ENCODE measurements at regions not wholly inside any gene's neighbourhood (a gene's known extent, or its start where the extent isn't known, plus 50 kb on each side); places are given as distances from the start of the nearest gene placed in this dataset.
"Not testable (repeated sequence)": the region's sequence is repeated elsewhere in the genome, so short reads cannot be mapped to it uniquely, and the experiment has no call there.

- Histone ChIP-seq H3K27me3 (ENCODE audit: control insufficient read depth, insufficient read depth, low read length) (no peaks in the 10 kb centered on the region), H3K36me3 (ENCODE audit: control insufficient read depth, insufficient read depth, low read length) (peaks cover 3% of the 10 kb centered on the region), H3K4me1 (ENCODE audit: control insufficient read depth, insufficient read depth, low read length) (no peaks in the 10 kb centered on the region), H3K9me3 (ENCODE audit: control insufficient read depth, insufficient read depth, low read length) (no peaks in the 10 kb centered on the region), H3K4me3 (ENCODE audit: low read depth, low read length) (no peak overlapping the region), H3K27ac (ENCODE audit: low read depth, low read length) (peak overlapping the region; percentile 47)
- no peak for DNase-seq (ENCODE audit: low read depth in 4 of 6, low spot score in 6 of 6)
- no CpG with 5 or more reads among the region's 2 CpGs for WGBS (ENCODE audit: insufficient coverage)
These were observed 269.9 kb upstream of the MKLN1 start for GRCh38 chr7:131057794-131058070.

GRCh38 chr7:131058561-131059288, 269.0 kb upstream of the MKLN1 start:
- H3K27ac ChIP-seq (ENCODE audit: low read depth, low read length); H3K27me3 ChIP-seq (ENCODE audit: control insufficient read depth, insufficient read depth, low read length); H3K4me3 ChIP-seq (ENCODE audit: low read depth, low read length); H3K4me1 ChIP-seq (ENCODE audit: control insufficient read depth, insufficient read depth, low read length); H3K9me3 ChIP-seq (ENCODE audit: control insufficient read depth, insufficient read depth, low read length); H3K36me3 ChIP-seq (ENCODE audit: control insufficient read depth, insufficient read depth, low read length); DNase-seq (ENCODE audit: low read depth in 4 of 6, low spot score in 6 of 6): not testable (repeated sequence)
- WGBS (ENCODE audit: insufficient coverage), result 98% methylated on average over 35 of the region's 36 CpGs

GRCh38 chr7:131059401-131059800, 268.3 kb upstream of the MKLN1 start:
- not testable (repeated sequence) for H3K27me3 ChIP-seq (ENCODE audit: control insufficient read depth, insufficient read depth, low read length); H3K27ac ChIP-seq (ENCODE audit: low read depth, low read length); H3K9me3 ChIP-seq (ENCODE audit: control insufficient read depth, insufficient read depth, low read length); DNase-seq (ENCODE audit: low read depth in 4 of 6, low spot score in 6 of 6); H3K36me3 ChIP-seq (ENCODE audit: control insufficient read depth, insufficient read depth, low read length); H3K4me3 ChIP-seq (ENCODE audit: low read depth, low read length); H3K4me1 ChIP-seq (ENCODE audit: control insufficient read depth, insufficient read depth, low read length)
- 100% methylated on average over 1 of the region's 4 CpGs for WGBS (ENCODE audit: insufficient coverage)

GRCh38 chr7:131061158-131061557, 266.5 kb upstream of the MKLN1 start:
- WGBS (ENCODE audit: insufficient coverage), result 100% methylated on average over 3 of the region's 5 CpGs

GRCh38 chr7:131061818-131062217, 265.9 kb upstream of the MKLN1 start:
- no peak overlapping the region for H3K27ac ChIP-seq (ENCODE audit: low read depth, low read length)
- no peaks in the 10 kb centered on the region for H3K4me1 ChIP-seq (ENCODE audit: control insufficient read depth, insufficient read depth, low read length)
- no peak for DNase-seq (ENCODE audit: low read depth in 4 of 6, low spot score in 6 of 6)
- no peaks in the 10 kb centered on the region for H3K9me3 ChIP-seq (ENCODE audit: control insufficient read depth, insufficient read depth, low read length)
- H3K36me3 ChIP-seq (ENCODE audit: control insufficient read depth, insufficient read depth, low read length), result peaks cover 3% of the 10 kb centered on the region
- no peaks in the 10 kb centered on the region for H3K27me3 ChIP-seq (ENCODE audit: control insufficient read depth, insufficient read depth, low read length)
- WGBS (ENCODE audit: insufficient coverage), result 96% methylated on average over 3 of the region's 4 CpGs
- H3K4me3 ChIP-seq (ENCODE audit: low read depth, low read length), result no peak overlapping the region

More at GRCh38 chr7:131061158-131061557, 266.5 kb upstream of the MKLN1 start:
- Histone ChIP-seq H3K4me3 (ENCODE audit: low read depth, low read length) (no peak overlapping the region), H3K27ac (ENCODE audit: low read depth, low read length) (no peak overlapping the region), H3K4me1 (ENCODE audit: control insufficient read depth, insufficient read depth, low read length) (no peaks in the 10 kb centered on the region), H3K27me3 (ENCODE audit: control insufficient read depth, insufficient read depth, low read length) (no peaks in the 10 kb centered on the region), H3K36me3 (ENCODE audit: control insufficient read depth, insufficient read depth, low read length) (peaks cover 3% of the 10 kb centered on the region), H3K9me3 (ENCODE audit: control insufficient read depth, insufficient read depth, low read length) (no peaks in the 10 kb centered on the region)
- no peak for DNase-seq (ENCODE audit: low read depth in 4 of 6, low spot score in 6 of 6)

GRCh38 chr7:131066635-131067034, 261.0 kb upstream of the MKLN1 start:
- H3K36me3 ChIP-seq (ENCODE audit: control insufficient read depth, insufficient read depth, low read length), result no peaks in the 10 kb centered on the region
- H3K27ac ChIP-seq (ENCODE audit: low read depth, low read length), result no peak overlapping the region
- peaks cover 6% of the 10 kb centered on the region for H3K4me1 ChIP-seq (ENCODE audit: control insufficient read depth, insufficient read depth, low read length)
- H3K27me3 ChIP-seq (ENCODE audit: control insufficient read depth, insufficient read depth, low read length), result no peaks in the 10 kb centered on the region
- no peak for DNase-seq (ENCODE audit: low read depth in 4 of 6, low spot score in 6 of 6)
- H3K4me3 ChIP-seq (ENCODE audit: low read depth, low read length), result no peak overlapping the region
- no peaks in the 10 kb centered on the region for H3K9me3 ChIP-seq (ENCODE audit: control insufficient read depth, insufficient read depth, low read length)

GRCh38 chr7:131067220-131067619, 260.5 kb upstream of the MKLN1 start:
- DNase-seq (ENCODE audit: low read depth in 4 of 6, low spot score in 6 of 6), result no peak
- Histone ChIP-seq H3K4me1 (ENCODE audit: control insufficient read depth, insufficient read depth, low read length) (peaks cover 6% of the 10 kb centered on the region), H3K36me3 (ENCODE audit: control insufficient read depth, insufficient read depth, low read length) (no peaks in the 10 kb centered on the region), H3K27ac (ENCODE audit: low read depth, low read length) (no peak overlapping the region), H3K9me3 (ENCODE audit: control insufficient read depth, insufficient read depth, low read length) (no peaks in the 10 kb centered on the region), H3K4me3 (ENCODE audit: low read depth, low read length) (no peak overlapping the region), H3K27me3 (ENCODE audit: control insufficient read depth, insufficient read depth, low read length) (no peaks in the 10 kb centered on the region)
- WGBS (ENCODE audit: insufficient coverage), result 86% methylated on average over 3 of the region's 5 CpGs

GRCh38 chr7:131068604-131069021, 259.1 kb upstream of the MKLN1 start:
- peaks cover 2% of the 10 kb centered on the region for H3K36me3 ChIP-seq (ENCODE audit: control insufficient read depth, insufficient read depth, low read length)
- WGBS (ENCODE audit: insufficient coverage), result no CpG with 5 or more reads among the region's 2 CpGs
- H3K27ac ChIP-seq (ENCODE audit: low read depth, low read length), result no peak overlapping the region
- H3K4me3 ChIP-seq (ENCODE audit: low read depth, low read length), result no peak overlapping the region
- H3K27me3 ChIP-seq (ENCODE audit: control insufficient read depth, insufficient read depth, low read length), result no peaks in the 10 kb centered on the region
- no peaks in the 10 kb centered on the region for H3K9me3 ChIP-seq (ENCODE audit: control insufficient read depth, insufficient read depth, low read length)
- peak in 1 of 6 donors; percentile 19 for DNase-seq (ENCODE audit: low read depth in 4 of 6, low spot score in 6 of 6)
- H3K4me1 ChIP-seq (ENCODE audit: control insufficient read depth, insufficient read depth, low read length), result peaks cover 10% of the 10 kb centered on the region

- peaks cover 10% of the 10 kb centered on the region for H3K4me1 ChIP-seq (ENCODE audit: control insufficient read depth, insufficient read depth, low read length)
- DNase-seq (ENCODE audit: low read depth in 4 of 6, low spot score in 6 of 6), result peak in 5 of 6 donors; percentile 40 to 92 (median 56)
- WGBS (ENCODE audit: insufficient coverage), result 15% methylated on average over 3 of the region's 10 CpGs
- H3K4me3 ChIP-seq (ENCODE audit: low read depth, low read length), result no peak overlapping the region
- H3K27ac ChIP-seq (ENCODE audit: low read depth, low read length), result peak overlapping the region; percentile 64
- H3K9me3 ChIP-seq (ENCODE audit: control insufficient read depth, insufficient read depth, low read length), result no peaks in the 10 kb centered on the region
- H3K36me3 ChIP-seq (ENCODE audit: control insufficient read depth, insufficient read depth, low read length), result peaks cover 2% of the 10 kb centered on the region
- H3K27me3 ChIP-seq (ENCODE audit: control insufficient read depth, insufficient read depth, low read length), result no peaks in the 10 kb centered on the region
These were observed 255.7 kb upstream of the MKLN1 start for GRCh38 chr7:131071786-131072504.

GRCh38 chr7:131072505-131073091, 255.1 kb upstream of the MKLN1 start:
- DNase-seq (ENCODE audit: low read depth in 4 of 6, low spot score in 6 of 6), result peak in 2 of 6 donors; percentile 61 to 79
- peaks cover 7% of the 10 kb centered on the region for H3K4me1 ChIP-seq (ENCODE audit: control insufficient read depth, insufficient read depth, low read length)

More at GRCh38 chr7:131072505-131073091, 255.1 kb upstream of the MKLN1 start:
- Histone ChIP-seq H3K4me3 (ENCODE audit: low read depth, low read length) (no peak overlapping the region), H3K36me3 (ENCODE audit: control insufficient read depth, insufficient read depth, low read length) (peaks cover 2% of the 10 kb centered on the region), H3K27me3 (ENCODE audit: control insufficient read depth, insufficient read depth, low read length) (no peaks in the 10 kb centered on the region), H3K9me3 (ENCODE audit: control insufficient read depth, insufficient read depth, low read length) (no peaks in the 10 kb centered on the region), H3K27ac (ENCODE audit: low read depth, low read length) (peak overlapping the region; percentile 64)
- 0% methylated on average over 1 of the region's 5 CpGs for WGBS (ENCODE audit: insufficient coverage)

Measured in spinal cord (tissue), 9 donors.